Stomach (tissue), 4 donors: ENCODE measurements at regions not wholly inside any gene's neighbourhood (a gene's known extent, or its start where the extent isn't known, plus 50 kb on each side); places are given as distances from the start of the nearest gene placed in this dataset.

ENCODE experiments used
- CTCF ChIP-seq, 7 experiments: fragments of 450-650 bp in 4 of 7; fragments of 200-600 bp in 3 of 7; sonication (generic) in 3 of 7; IDR thresholded peaks; one replicate each; pipeline ENCODE4 v1.5.1; 2016 to 2019; ENCODE audit warnings: antibody characterized with exemption in 7 of 7, control low read depth in 2 of 7, mild to moderate bottlenecking in 1 of 7
- POLR2A ChIP-seq, 4 donors: fragments of 450-650 bp; IDR thresholded peaks; one replicate each; pipeline ENCODE4 v1.6.1; 2016; ENCODE audit warnings: antibody characterized with exemption in 4 of 4, control low read depth in 2 of 4, mild to moderate bottlenecking in 1 of 4, moderate library complexity in 1 of 4

DNA sequence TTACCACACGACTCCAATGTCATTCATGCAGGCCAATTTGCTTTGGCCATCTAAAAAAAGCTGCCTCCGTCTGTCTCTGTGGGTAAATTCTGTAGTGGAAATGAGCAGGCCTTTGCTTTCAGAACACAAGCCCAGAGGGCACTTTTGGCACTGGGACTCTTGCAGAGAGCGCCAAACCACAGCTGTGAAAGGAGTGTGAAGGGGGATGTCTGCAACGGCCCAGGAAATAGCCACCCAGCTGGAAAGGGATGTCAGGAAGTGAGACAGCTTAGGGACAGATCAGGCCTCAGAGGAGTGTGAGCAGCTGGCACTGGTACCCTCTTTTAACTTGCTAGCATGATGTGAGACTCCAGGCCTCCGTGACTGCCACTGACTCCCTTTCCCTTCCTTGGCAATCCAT is 152.4 kb downstream of the DKK1 start:
- TF ChIP-seq CTCF (IDR thresholded peaks at IDR 0.05) = no peak
- TF ChIP-seq POLR2A (IDR thresholded peaks at IDR 0.05) = no peak
